ENCODE measurements at regions not wholly inside any gene's neighbourhood (a gene's known extent, or its start where the extent isn't known, plus 50 kb on each side); places are given as distances from the start of the nearest gene placed in this dataset.

DNA sequence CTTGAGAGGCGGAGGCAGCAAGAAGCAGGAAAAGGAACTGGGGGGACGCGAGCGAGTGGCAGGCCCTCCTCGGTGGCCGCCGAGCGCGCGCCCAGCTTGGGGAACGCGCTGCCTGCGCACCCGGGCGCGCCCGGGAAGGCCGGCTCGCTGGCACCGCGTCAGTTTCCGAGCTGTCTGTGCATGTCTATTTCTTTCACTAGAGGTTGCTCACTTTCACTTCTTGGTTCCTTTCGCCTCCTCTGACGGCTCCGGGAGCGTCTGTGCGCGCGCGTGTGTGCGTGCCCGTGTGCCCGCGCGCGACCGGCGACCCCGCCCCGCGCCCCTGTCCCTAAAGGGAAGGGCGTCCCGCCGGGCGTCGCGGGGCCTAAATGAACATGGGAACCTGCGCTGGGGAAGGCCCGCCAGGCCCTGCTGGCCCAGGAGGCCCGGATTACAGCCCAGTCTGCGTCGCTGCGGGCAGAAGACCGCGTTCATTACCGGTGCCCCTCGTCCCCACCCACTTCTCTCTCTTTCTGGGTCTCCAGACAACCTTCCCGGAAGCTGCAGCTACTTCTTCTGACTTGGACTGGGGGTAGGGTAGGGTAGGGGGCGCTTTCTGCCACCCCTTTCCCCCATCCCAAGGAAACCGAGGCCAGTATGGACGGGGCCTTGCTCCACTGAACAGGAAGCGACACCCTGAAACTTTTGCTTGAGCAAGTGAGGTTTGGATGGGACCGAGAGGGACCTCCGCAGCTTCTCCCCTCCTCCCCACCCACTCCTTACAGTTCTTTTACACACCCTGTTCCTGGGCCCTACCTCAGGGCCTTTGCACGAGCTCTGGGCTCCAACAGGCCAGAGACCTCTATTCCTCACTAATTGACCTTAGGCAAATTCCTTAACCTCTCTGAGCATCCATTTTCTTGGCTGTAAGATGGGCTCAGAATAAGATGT is 205.8 kb upstream of the IER5L start:
- peak; percentile 82 for DNase-seq (ENCODE audit: low read depth, low spot score)

DNA sequence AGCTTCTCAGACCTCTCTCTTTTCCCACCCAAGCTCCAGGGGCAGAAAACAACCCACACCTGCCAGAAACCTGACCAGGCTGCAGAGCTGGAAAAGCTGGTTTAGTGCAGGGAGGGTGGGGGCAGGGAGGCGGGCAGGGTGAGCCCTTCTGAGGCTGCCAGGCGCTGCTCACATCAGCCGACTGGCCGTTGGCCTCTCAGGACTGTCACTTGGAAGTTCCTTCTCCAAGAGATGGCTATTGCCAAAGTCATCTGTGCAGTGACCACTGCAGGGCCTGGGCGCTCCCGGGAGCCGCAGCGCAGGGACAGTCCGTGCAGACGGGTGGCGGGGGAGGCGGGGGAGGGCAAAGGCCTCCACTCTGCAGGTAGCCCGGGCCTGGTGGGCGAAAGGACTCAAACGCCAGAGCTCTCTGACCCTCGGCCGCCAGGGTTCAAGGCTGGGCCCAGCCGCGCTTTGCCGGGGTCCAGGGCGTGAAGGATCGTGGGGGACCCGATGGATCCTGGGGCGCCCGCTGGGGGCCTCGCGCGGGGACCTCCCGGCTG is 205.0 kb upstream of the IER5L start:
- DNase-seq (ENCODE audit: low read depth, low spot score), result no peak

DNA sequence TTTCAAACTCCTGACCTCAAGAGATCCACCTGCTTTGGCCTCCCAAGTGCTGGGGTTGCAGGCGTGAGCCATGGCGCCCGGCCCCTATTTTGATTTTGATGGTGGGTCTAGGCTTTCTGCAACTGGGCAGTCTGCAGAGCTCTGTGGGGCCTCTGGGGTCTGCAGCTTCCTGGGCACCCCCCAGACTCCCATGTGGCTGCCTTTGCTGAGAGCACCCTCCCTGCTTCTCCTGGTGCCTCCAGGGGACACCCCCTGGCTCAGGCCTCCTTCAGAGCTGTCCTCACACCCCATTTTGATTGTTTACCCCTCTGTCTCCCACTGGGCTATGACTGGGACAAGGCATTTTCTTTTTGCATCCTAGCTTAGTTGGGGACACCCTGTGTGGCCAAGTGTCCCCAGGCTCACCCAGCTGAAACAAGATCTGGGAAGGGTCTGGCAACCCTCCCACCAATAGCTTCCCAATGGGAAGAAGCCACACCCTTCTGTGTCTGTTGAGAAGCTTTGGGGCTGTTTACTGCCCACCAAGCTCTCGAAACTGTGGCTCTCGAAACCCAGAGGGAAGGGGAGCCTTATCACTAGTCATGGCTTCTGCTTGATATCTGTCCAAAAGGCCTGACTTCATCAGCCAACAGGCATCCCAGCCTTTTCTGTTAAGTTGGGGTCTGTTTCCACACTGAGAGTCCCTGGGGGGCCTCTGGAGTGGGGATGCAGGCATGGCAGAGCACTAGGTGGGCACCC is 204.4 kb upstream of the IER5L start:
- no peak for DNase-seq (ENCODE audit: low read depth, low spot score)

DNA sequence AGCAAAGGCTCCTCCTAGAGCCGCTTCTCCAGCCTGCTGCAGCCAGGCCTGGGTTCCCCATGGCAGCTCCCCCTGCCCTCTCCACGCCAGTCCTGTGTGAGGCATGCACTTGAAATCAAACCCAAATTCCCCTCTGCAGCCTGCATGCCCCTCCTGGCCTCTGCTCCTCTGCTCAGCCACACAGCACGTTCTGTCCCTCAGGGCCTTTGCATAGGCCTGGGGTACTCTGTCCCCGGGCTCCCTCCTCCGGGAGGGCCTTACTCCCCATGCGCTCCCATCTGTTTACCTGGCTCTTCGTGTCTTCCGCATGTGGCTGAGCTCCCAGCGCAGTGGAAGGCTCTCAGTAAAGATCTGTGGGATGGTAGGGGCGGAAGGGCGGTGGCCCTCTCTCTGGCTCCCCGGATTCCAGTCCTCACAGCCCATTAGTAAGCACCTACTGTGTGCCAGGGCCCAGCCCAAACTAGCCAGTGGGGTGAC is 203.5 kb upstream of the IER5L start:
- no peak for DNase-seq (ENCODE audit: low read depth, low spot score)

DNA sequence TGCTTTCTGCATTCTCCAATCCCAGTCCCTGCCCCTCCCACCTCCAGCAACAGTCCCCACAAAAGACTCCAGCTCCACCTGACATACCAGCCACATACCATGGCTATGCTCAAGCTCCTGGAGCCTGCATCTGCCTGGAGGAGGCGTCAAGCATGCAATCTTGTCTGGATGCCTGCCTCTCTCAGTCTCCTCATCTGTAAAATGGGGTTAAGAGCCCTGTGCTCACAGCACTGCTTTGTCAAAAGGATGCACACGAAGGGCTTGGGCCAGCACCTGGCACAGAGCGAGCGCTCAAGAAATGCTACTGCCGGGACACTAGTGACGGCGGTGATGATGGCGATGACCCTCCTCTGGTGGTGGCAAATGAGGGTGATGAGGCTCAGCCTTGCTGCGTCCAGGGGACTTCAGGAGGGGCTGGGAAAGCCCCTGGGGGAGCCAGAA is 202.9 kb upstream of the IER5L start:
- no peak for DNase-seq (ENCODE audit: low read depth, low spot score)

DNA sequence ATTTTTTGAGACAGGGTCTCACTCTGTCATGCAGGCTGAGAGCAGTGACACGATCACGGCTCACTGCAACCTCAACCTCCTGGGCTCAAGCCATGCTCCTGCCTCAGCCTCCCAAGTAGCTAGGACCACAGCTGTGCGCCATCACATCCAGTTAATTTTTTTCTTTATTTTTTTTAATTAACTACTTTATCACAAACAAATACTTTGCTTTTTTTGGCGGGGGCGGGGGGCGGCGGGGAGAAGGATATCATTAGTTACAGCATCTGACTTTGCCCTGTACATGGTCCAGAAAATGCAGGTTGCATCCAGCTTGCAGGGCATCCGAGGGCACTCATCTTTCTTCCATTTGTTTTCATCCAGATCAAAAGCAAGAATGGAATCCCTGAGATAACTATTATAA is 201.8 kb upstream of the IER5L start:
- DNase-seq (ENCODE audit: low read depth, low spot score), result no peak

DNA sequence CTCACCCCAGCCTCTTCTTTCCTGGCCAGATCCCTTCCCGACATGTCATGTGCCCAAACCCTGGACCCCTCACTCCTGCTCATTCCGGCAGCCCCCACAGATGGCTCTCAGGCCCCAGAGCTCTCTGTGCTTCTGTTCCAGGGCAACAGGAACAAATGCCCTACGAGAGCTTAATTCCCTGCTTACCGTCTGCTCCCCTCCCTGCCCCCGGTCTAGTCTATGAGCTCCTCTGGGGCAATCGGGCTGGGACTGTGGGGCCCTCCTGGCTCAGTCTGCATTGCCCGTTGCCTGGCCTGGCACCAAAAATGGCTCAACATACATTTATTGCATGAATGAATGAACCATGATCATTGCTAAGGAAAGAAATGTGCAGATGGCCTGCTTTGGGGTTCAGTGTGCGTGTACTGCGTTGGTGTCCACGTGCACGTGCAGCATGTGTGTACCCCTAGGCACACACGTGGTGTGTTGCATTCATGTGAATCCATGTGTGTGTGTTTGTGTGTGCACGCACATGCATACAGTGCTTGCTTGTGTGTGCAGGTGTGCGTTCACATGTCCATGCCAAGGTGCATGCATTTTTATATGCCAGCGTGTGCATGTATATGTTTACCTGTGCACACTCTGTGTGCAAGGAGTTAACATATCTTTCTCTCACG is 201.2 kb upstream of the IER5L start:
- no peak for DNase-seq (ENCODE audit: low read depth, low spot score)

DNA sequence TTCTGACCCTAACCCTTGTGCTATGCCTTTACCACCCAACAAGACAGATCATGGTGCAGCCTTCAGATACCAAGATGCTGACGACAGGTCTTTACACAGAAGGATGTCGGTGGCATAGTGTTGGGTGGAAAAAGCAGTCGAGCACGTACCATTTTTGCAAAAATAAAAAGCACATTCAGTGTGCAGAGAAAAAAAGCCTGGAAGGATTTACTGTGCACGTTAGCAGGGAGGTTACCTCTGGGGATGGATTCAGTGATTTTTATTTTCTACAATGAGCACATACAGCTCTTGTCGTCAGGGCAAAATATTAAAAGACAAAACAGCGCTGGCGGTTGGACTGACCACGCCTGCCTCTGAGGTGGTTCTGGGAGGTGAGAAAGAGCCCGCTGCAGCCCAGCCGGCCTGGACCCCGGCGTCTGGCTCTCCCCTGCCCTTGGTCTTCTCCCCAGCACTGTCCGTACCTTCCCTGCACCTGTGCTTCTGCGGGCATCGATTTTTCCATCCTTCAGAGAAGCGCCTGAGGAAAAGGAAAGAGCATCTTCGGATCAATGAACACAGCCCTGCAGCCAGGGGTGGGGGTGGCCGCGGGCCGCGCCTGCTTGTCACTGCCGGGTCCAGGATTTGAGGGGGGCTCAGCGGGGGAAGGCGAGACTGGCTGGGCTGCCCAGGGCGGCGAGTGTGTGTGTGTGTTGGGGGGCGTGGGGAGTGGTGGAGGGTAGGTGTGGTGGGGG is 200.0 kb upstream of the IER5L start:
- DNase-seq (ENCODE audit: low read depth, low spot score), result no peak

DNA sequence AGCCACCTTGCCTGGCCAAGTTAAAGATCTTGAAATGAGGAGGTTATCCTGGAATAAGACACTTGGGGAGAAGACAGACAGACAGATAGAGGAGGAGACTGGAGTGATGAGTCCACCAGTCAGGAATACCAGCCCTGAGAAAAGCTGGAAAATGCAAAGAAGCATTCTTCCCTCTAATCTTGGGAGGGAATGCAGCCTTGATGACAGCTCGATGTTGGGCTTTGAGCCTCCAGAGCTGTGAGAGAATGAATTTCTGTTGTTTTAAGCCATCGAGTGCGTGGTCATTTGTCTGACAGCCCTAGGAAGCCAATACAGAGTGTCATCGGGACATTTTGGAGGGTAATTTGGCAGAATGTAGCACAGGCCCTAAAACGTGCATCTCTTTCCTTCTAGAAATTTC is 199.1 kb upstream of the IER5L start:
- DNase-seq (ENCODE audit: low read depth, low spot score), result no peak

DNA sequence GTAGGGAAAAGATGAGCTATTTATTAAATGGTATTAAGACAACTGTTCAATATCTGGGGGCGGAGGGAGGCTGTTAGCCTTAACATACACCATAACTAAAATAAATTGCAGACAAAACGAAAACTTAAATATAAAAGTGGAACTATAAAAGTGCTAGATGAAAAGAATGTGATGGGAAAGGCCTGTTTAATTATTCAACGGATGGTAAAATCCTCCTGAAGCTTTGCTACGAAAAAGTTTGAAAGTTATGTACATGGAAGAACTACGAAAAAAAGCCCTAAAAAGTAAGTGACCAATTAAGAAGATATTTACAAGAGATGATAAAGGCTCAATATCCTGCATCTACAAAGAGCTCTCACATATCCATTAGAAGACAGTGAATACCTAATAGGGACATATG is 197.8 kb upstream of the IER5L start:
- no peak for DNase-seq (ENCODE audit: low read depth, low spot score)

DNA sequence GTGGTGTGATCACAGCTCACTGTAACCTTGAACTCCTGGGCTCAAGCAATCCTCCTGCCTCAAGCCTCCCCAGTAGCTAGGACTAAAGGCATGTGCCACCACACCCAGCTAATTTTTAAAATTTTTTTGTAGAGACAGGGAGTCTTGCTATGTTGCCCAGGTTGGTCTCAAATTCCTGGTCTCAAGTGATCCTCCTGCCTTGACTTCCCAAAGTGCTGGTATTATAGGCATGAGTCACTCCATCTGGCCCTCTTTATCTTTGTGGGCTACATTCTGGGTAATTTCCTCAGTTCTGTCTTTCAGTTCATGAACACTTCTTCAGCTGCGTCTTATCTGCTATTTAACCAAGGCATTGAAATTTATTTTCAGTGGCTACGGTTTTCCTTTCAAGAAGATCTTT is 196.6 kb upstream of the IER5L start:
- no peak for DNase-seq (ENCODE audit: low read depth, low spot score)

DNA sequence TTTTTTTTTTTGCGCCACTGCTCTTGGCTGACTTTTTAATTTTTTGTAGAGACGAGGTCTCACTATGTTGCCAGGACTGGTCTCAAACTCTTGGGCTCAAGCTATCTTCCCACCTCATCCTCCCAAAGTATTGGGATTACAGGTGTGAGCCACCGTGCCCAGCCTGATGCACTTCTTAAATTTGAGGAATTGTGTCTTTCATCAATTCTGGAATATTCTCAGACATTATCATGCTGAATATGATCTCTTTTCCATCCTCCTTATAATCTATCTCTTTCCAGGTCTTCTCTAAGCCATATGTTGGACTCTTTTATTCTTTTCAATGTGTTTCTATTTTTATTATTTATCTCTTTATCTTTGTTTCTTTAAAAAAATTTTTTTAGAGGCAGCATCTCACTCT is 196.2 kb upstream of the IER5L start:
- DNase-seq (ENCODE audit: low read depth, low spot score), result no peak

DNA sequence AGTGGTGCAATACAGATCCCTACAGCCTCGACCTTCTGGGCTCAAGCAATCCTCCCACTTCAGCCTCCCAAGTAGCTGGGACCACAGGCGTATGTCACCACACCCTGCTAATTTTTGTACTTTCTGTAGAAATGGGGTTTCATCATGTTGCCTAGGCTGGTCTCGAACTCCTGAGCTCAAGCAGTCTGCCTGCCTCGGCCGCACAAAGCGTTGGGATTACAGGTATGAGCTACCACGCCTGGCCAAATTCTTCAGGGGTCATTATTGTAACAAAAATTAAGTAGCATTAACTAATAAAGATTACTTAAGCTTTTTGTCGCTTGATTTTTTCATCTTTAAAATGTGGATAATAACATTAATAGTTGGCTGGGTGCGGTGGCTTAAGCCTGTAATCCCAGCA is 195.3 kb upstream of the IER5L start:
- DNase-seq (ENCODE audit: low read depth, low spot score), result no peak

DNA sequence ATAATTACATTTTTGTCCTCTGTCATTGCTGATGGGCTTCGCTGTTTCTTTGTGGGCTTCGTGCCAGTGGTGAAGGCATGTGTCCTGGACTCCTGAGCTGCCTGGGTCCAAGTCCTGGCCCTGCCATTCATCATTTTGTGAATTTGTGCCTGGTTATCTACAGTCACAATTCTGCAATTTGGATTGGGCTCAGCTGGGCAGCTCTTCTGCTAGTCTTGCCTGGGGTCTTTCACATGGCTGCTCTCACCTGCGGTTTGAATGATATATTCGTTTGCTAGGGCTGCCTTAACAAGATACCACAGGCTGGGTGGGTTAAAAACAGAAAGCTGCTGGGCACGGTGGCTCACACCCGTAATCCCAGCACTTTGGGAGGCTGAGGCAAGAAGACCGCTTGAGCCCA is 192.7 kb upstream of the IER5L start:
- no peak for DNase-seq (ENCODE audit: low read depth, low spot score)

DNA sequence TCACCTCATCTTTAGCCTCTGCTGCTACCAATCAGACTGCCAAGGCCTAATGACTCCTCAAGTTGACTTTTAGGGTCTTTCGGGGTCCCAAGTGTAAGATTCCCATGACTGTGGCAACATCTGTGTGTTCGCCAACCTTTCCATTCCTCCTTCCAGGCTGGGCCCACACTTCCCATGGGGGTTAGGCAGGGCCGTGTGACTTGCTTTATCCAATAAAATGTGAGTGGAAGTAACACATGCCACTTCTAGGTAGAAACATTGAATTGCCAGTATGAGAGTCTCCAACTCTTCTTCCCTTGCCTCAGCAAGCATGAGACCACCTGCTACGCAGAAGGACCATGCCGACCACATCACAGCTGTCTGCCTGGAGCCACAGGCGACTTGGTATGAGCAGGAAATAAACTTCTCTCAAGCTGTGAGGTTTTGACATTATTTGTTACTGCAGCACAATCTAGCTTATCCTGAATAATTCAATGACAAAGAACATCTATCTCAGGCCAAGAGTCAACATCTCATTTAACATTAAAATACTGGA is 190.4 kb upstream of the IER5L start:
- DNase-seq (ENCODE audit: low read depth, low spot score), result no peak

DNA sequence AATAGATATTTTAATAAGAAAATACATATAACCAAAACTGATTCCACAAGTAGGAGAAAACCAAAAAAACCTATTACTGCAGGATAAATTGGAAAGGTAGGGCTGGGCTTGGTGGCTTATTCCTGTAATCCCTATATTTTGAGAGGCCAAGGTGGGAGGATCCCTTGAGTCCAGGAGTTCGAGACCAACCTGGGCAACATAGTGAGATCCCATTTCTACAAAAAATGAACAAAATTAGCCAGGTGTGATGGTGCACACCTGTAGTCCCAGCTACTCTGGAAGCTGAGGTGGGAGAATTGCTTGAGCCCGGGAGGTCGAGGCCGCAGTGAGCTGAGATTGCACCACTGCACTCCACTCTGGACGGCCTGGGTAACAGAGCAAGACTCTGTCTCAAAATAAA is 189.2 kb upstream of the IER5L start:
- no peak for DNase-seq (ENCODE audit: low read depth, low spot score)

DNA sequence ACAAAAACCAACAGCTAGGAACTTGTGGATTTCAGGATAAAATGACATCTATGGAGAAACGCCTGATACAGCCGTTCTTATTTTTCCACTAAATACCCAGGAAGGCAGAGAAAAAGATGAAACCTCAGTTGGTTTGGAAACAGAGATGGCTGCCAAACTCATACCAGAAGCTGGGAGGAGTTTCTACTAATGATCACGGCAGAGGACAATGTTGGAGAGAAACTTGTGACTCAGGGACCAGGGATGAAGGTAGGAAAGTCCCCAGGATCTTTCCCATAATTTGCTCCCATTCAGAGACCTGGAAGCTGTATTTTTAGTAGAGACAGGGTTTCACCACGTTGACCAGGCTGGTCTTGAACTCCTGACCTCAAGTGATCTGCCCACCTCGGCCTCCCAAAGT is 187.1 kb upstream of the IER5L start:
- peak; percentile 49 for DNase-seq (ENCODE audit: low read depth, low spot score)

DNA sequence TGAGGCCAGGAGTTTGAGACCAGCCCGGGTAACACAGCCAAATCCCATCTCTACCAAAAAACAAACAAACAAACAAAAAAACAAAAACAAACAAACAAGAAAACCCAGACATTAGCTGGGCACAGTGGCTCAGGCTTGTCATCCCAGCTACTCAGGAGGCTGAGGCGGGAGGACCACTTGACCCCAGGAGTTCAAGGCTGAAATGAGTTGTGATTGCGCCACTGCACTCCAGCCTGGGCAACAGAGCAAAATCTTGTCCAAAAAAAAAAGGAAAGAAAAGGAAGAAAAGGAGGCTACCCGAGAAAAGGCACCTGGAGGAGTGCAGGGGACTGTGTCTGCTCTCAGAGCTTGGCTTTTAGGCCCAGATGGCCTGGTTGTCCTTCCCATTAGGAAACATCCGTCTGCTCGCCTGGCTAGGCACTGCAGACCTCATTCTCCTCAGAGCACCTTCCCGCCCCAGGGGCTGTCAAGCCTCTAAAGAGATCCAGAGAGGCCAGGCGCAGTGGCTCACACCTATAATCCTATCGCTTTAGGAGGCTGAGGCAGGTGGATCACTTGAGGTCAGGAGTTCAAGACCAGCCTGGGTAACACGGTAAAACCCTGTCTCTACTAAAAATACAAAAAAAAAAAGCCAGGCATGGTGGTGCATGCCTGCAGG is 185.3 kb upstream of the IER5L start:
- no peak for DNase-seq (ENCODE audit: low read depth, low spot score)

DNA sequence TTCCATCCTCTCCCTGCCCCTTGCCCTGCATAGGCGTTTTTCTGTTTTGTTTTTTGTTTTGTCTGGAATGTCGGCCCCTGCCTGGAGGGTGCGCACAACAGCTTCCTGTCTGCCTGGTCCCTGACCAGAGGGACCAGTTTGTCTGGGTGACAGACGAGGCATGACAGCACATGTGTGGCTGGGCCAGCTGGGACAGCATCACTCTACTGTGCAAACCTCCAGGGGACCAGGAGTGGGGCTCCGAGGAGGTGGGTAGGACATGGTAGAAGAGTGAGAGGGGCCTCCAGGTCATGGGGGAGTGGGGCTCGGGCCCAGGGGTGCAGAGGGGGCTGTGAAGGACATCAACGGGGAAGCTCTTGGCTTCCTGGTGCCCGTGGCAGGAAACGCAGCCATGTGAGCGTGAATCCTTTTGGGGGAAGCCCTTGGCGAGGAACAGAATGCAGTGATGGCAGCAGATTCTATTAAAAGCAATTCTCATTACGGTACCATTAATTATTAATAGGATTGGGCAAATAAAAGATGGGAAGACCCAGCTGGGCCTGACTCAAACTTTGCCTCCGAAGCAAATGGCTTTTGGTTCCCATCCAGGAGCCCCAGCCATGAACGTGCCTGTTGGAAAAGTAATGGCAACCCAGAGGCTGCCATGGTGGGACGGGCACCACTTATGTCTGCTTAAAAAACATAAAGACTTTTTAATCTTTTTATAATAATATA is 184.4 kb upstream of the IER5L start:
- no peak for DNase-seq (ENCODE audit: low read depth, low spot score)

DNA sequence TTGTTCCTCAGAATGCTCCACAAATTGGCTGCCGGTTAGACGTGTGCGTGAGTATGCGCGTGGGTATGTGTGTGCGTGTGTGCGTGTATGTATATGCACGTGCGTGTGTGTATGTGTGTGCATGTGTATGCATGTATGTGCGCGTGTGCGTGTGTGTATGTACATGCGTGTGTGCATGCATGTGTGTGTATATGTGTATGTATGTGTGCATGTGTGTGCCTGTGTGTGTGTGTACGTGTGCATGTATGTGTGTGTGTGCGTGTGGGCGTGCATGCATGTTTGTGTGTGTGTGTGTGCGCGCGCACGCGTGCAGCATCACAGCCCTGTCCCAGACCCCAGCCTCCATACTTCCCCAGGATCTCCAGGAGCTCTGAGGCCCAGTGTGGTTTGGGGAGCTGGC is 183.1 kb upstream of the IER5L start:
- no peak for DNase-seq (ENCODE audit: low read depth, low spot score)

Data from astrocyte of the hippocampus (primary cell).